Germinal center (tissue), 1 donor: ENCODE measurements at regions not wholly inside any gene's neighbourhood (a gene's known extent, or its start where the extent isn't known, plus 50 kb on each side); places are given as distances from the start of the nearest gene placed in this dataset.
A peak's percentile ranks its signal among the peaks of the same experiment; 100 is the strongest.

ENCODE experiments used
- DNase-seq: peaks from one replicate; pipeline ENCODE4 v3.0.0; 2012; ENCODE audit warnings: mixed read lengths, low spot score

DNA sequence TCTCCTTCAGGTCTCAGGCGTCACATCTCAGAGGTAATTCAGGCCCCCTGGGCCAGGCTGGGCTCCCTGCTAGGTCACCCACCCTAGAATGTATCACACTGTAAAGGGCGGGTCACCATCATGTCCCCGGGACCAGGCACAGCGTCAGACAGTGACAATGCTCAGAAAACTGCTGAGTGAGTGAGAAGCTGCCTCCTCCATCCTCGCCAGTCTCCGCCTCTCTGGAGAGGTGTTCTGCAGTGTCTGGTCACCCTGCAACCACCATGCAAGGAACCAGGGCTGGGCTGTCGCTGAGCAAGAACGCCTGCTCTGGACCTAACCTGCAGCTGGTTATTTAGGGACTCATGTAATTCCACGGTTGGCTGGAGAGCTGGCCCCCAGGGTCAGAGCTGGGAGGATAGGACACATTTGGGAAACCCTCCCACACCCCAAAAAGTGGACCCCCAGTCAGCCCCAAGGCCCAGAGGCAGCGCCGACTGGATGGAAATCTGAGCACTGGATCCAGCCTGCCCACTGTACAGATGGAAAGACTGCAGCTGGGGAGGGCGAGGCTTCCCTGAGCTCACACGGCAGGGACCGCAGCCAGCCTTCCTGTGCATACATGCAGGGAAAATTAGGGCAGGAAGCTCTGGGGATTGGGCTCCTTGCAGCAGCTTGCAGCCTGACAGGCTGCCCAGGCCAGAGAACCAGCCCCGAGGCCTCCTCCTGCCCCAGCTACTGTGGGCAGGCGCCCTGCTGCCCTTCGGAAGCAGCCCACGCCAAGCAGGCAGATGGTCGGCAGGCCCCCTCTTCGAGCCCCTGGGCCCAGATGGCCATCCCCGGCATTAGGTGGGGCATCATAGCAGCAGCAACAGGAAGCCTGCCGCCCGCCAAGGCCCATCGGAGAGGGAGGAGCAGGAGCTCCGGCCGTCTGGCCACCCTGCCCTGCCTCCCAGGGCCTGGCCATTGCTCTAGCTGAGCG is 105.4 kb upstream of the ZMIZ1 start:
- no peak for DNase-seq

DNA sequence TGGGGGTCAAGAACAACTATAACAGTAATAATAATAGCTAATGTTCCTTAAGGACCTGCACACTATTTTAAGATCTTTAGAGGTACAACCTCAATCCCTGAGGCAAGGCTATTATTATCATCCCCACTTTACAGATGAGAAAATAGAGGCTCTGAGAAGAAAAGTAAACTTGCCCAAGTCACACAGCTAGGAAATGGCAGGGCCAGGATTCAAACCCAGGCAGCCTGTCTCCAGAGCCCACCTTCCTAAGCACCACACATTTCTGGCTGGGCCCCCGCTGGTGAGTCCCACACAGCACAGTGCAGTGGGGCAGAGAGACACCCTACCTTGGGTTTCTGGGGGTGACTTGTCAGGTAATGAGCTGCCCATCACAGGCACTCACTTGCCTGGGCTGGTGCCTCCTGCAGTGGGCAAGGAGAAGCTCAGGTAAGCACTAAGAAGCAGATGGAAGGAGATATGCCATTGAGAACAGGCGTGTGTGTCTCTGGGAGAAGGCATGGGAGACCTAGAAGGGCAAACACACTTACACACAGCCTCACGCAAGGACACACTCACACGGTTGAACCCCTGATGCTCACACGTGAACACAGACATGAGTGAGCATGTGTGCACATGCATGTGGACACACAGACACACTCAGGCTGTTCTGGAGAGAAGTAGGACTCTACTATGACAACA is 104.4 kb upstream of the ZMIZ1 start:
- no peak for DNase-seq

DNA sequence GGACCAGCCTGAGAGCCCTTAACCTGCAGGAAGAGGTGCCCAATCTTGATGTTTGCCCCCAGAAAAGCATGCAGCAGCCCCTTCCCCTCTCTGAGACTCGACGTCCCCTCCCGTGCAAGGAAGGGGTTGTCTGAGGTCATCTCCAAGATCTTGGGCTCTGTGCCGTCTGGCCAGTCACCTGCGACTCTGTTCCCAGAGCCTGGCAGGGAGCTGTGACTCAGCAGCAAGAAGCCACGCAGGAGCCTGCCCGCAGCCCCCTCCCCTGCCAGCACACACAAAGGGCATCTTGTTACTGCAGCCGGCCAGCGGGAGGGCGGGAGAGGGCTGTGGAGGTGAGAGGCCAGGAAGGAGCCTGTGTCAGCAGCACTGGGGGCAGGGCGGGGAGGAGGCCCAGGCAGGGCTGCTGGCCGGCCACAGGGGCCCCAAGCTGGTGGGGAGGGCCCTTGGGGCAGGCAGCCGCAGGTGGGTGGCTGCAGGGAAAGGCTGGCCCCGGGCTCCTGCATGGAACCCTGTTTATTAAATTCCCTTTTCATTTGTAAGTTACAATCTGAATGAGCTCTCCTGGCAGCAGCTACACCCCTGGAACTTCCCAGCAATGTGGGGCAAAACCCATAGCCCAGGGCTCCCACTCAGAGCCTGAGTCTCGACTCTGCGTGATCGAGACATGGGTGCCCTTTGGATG is 103.7 kb upstream of the ZMIZ1 start:
- DNase-seq, result no peak

DNA sequence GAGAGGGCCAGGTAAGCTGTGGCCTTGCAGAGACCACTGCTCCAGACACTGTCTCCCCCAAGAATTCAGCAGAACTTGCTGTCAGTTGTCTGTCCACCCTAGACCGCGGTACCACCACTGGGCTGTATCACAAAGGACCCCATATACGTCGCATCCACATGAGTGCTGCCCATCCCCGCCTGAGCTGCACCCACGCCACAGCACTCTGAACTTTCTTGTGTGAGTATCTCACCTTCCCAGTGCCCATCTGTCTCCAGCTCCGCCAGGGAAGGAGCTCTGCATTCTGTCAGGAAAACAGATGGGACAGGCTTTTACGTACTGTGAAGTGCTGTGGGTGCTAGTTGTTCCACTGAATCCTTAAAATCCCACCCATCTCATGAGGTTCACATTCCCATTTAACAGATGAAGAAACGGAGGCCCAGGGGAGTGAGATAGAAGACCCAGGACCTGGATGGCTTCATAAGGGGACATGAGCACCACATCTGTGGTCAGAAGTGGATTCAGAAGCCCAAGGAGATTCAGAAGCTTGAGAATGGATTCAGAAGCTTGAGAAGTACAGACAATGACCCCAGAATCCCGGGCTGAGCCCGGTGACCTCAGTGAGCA is 102.5 kb upstream of the ZMIZ1 start:
- DNase-seq, result no peak

DNA sequence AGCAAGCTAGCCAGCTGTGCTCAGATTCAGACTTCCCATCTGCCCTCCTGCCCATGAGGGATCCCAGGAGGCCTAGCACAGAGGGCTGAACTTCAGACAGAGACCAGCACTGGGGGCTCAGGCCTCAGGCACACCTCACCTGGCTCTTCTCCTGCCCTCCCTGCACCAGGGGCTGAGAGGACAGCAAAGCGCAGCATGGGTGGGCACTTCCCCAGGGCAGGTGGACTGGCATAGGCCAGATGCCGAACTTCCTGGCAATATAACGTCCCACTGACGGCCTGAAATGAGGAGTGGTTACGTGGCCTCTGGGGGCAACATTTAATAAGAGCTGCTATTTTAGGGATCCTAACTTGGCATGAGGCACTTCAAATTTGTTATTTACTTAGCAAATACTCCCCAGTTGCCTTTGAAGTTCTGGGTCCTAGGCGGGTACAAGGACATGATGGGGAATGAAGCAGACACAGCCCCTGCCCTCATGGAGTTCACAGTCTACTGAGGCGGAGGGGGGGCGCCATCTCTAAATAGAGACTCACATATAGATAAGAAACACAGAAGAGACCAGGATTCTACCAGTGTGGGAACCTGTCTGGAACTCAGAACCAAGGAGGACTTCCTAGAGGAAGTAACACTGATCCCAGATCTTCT is 101.8 kb upstream of the ZMIZ1 start:
- DNase-seq, result no peak

DNA sequence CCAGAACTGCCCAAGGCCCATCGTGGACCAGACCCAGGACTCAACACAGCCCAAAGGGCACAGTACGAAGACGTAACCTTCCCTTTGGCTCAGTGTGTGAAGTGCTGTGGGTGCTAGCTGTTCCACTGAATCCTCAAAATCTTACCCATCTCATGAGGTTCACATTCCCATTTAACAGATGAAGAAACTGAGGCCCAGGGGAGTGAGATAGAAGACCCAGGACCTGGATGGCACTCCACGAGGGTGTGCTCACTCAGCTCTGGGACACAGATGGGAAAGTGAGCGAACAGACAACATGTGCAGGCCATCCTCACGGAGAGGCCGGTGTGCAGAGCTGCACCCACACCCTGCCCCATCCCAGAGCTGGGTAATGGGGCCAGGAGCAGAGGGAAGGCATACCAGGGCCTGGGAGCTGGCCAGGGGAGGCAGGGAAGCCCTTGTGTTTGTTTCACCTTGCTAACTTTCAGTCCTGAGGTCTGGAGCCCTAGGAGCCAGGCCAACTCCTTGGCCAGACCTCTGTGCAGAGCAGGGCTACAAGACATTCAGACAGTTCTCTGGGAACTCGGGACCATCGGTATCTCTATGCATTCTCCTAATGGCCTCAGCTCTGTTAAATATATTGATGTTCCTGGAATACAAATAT is 100.3 kb upstream of the ZMIZ1 start:
- no peak for DNase-seq

DNA sequence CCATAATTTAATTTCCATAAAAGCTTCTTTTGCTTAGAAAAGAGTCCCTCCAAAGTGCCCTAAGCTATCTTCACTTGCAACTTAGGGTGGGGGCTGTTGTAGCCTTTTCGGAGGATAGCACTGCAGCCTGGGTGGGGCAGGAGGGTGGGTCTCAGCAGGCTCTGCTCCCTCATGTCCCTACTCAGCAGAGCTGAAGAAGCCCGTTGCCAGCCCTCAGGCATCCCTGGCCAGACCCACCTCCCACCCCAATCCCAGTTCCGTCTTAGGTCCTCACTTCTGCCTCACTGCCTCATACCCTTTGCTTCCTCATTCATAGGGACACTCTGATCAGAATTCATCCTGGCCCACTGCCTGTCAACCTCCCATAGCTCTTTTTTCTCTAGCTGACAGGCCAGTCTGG is 99.8 kb upstream of the ZMIZ1 start:
- DNase-seq, result no peak

DNA sequence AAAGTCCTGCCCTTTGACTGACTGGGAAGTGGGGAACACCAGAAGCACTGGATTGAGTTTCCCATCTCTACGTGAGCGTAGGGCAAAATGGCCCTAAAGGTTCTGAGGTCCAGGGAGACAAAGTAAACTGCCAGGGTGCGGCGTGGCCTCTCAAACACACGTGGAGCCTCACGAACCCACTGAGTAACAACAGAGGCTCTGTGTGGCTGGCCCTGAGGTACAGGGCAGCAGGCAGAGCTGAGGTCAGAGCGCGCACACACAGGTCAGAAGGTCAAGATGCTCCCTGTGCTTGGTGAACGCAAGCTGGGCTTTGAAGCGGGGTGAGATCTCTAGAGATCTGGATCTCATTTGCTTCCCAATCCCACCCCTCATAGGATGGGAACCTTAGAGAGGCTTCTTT is 99.0 kb upstream of the ZMIZ1 start:
- no peak for DNase-seq

DNA sequence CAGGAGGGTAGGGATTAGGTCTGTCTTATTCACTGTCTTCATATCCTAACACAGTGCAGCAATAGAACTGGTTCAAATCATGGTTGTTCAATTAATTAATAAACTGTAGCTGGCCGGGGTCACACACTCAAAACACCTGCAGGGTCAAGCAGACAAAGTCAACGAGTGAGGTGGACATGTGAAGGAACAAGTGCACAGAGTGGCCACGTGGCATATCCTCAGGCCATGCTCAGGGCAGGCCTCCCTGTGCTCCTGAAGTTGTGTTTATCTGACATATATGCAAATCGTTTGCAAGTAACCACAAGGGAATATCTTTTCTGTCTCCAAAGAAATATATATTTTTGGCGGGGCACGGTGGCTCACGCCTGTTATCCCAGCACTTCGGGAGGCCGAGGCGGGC is 98.5 kb upstream of the ZMIZ1 start:
- DNase-seq, result no peak

DNA sequence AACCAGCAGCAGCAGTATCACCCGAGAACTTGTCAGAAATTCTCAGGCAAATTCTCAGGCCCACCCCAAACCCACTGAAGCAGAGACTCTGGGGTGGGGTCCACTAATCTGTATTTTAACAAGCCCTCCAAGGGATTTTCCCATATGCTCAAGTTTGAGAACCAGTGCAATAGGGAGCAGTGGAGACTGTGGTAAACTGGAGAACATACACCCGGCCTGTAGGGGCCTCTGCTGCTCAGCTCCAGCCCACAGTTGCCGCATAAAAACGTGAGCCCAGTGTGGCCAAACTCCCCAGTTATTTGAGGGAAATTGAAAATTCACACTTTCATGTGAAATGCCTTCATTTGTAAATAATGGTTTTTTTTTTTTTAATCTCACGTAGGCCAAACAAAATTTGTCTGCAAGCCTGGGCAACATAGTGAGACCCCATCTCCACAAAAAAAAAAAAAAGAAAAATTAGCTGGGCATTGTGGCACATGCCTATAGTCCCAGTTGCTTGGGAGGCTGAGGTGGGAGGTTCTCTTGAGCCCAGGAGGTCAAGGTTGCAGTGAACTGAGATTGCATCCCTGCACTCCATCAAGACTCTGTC is 97.6 kb upstream of the ZMIZ1 start:
- no peak for DNase-seq

DNA sequence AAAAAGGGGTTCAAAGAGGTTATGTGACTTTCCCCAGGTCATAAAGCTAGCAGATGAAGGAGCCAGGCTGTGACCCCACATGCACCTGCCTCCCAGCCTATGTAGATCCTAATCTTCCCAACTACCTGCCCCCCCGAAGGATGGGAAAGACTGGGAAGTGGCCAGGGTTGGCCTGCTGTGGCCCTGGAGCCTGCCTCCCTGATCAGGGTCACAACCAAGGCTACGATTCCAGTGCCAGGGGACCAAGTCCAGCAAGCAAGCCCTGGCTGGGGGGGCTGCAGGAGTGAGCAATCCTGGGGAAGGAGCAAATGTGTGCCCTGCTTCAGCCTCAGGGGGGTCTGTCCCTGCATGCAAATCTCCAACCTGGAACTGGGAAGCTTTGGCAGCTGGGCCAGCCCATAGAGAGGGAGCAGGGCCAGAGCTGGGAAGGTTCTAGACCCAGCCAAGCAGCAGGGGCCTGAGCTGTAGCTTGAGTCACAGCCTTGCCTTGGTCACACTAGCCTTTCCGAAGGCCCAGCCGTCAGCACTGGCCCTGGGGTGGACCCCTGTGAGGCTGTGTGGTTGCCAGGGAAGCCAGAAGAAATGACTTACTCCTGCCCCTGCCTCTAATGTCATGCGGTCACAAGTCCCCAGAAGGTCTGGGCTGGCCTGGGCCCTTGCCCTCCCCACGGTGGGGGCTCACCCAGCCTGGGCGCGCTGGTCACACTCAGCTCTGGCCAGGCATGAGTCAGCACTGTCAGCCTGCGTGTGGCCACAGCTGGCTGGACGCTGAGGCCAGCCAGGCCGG is 96.4 kb upstream of the ZMIZ1 start:
- no peak for DNase-seq

DNA sequence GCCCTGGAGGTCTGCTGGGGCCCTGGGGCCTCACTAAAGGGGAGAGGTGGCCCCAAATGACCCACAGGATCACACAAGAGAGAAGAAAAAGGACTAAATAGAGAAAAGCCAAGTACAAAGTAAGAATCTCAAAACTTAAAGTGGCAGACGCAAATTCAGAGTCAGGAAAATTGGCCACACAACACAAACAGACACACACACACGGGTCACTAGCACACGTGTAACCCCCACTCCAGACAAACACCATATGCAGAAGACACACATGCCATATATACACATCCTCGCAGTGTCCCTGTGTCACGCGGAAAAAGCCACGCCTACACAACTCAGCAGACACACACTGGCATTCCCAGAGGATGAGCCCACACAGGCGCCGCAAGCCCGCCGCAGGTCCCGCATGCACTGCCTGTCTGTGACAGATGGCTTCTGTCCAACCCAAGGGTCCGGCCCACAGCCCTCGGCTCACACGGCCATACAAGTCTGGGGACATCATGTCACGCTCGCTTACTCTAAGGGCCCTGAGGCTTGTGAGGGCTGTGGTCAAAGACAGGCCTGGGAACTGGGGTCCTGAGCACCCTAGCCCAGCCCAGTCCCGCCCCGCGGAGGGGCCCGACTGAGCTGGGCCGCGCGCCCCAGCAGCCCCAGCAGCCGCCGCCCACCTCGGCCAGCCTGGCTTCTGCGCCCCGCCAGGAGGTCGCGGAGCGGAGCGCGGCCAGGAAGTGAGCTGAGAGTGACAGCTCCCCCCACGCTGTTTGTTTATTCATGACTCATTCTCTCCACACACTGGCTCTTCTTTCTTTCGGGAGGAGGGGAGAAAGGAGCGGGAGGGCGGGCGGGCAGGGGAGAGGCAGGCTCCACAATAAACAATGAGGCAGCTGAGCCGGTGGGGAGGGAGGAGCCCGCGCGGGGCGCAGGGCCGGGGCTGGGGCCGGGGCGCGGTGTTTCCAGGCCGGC is 95.5 kb upstream of the ZMIZ1 start:
- DNase-seq, result peak; percentile 75

DNA sequence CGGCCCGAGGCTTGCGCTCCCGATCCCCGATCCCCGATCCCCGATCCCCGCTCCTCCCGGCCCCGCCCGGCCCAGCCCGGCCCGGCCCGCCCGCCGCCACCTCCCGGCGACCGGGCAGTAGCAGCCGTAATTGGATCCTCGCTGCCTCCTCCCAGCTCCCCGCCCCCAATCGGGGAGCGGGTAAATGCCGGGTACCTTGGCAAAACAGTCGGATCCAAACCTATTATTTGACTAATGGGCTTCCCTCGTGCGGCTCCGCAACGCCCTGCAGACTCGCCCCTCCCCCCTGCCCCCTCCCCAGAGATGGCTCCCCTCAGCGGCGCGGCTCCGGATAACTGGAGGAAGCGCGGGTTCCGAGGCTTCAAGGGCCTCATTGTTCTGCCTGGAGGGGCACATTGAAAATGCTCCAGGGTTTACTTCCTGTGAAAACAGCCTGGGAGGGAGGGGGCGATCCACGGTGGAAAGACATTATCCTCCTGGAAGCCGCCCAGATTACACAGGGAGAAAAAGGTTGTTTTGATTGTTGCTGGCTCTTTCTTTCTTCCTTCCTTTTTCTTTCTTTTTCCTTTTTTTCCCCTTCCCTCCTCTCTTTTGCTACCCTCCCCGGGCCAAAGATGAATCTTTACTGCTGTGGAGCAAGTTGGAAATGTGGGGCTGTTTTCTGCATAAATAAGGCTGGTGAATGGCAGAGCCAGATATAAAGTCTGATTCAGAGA is 94.7 kb upstream of the ZMIZ1 start:
- DNase-seq, result no peak

DNA sequence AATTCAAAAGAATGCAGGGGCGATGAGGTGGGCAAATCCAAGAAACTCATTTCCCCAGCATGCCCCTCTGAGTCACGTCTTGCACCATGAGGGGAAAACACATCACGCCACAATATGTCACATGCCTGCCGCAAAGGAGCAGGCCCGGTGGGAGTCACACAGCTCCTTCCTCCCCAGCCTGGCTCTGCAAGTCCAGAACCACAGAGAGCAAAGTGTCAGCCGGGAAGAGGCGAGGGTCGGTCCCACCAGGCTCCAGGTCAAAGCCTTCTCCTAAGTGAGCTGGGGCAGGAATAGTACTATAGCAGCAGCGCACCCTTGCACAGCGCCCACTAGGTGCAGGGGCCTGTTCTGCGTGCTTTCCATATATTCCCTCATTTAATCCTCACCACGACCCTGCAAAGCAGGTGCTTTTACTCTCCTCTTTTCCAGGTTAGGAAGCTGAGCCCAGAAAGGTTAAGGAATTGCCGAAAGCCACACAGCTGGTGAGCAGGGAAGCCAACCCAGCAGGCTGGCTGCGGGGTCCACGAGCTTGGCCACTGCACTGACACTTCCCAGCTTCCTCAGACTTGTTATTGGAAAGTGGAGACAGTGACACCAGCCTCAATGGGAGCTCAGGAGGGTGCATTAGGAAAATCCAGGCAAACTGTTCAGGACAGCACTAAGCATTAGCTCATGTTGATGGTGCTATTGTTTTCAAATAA is 94.0 kb upstream of the ZMIZ1 start:
- peak; percentile 57 for DNase-seq

DNA sequence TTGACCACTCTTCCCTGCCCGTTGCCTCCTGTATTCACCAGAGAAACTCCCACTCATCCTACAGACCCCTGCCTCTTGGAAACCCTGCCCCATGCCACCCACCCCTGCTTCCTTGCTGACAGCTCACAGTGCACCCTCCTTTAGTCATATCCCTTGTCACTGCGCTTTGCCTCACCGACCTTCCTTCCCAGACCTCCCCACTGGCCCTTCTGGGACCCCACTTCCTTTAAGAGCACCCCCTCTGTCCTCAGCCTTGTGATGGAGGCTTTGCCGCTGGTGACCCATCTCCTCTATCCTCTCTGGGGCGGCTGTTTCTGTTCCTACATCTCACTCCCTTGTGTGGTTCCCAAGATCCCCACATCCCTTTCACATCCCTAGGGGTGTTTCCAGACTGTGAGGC is 92.8 kb upstream of the ZMIZ1 start:
- DNase-seq, result no peak

DNA sequence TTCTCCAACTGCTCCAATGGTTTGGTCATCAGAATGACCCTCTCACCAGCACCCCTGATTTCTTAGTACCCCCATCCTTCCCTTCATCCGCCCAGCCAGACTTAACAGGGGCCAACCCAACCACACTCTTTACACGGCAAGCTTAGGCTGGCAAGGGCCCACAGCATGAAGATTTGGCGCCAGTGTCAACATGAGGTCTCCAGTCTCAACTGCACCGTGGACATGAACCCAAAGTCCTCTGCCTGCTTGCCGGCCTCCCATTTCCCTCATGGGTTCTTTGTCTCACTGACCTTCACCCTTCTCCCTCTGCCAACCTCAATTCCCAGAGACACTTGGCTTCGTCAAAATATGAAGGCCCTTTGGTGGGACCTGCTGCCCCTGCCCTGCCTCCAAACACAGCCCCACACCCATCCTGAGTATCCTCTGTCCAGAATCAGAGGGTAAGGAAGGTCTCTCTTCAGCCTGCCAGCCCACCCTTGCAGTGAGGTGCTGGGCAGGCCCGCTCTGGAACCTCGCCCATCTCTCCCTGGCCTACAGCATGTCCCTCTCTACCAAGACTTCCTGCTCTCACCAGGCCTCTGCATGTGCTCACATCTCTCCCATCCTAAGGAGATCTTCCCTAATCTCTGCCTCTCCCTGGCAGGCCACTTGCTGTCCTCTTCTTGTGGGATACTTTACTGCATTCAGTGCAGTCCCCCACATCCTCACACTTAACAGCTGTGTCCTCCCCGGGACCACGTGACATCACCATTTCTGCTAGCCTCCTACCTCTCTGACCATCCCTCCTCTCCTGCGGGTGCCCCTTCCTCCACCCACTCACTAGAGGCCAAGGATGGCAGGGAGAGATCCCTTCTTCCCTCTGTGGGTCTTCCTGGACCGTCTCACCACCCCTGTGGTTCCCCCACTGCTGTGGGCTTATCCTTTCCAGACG is 91.7 kb upstream of the ZMIZ1 start:
- no peak for DNase-seq

DNA sequence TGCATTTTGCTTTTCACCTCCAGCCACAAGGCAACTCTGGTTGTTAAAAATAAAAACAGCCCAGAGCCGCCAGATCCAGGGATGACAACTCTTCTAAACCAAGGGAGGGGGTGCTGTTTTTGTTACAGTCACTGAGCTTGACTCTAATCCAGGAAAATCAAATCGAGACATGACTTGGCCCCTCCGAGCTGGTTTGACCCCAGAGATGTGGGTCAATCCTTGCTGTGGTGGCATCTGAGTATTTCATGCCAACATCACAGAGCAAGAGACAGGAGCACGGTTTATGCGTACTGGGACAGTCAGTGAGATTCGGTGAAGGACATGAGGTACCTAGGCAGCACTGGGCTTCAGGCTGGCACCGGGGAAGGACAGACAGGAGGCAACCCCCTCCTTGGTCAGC is 88.8 kb upstream of the ZMIZ1 start:
- no peak for DNase-seq
